Umbilical cord (tissue), 1 donor: ENCODE measurements at regions not wholly inside any gene's neighbourhood (a gene's known extent, or its start where the extent isn't known, plus 50 kb on each side); places are given as distances from the start of the nearest gene placed in this dataset.
"Not testable (repeated sequence)": the region's sequence is repeated elsewhere in the genome, so short reads cannot be mapped to it uniquely, and the experiment has no call there.

Experiments used
- DNase-seq: peaks from one replicate; pipeline ENCODE4 v3.0.0-alpha.2; 2015; ENCODE audit warnings: low spot score

- DNase-seq = no peak
These were observed 121.3 kb upstream of the BMPER start for GRCh38 chr7:33784000-33784399.

DNA sequence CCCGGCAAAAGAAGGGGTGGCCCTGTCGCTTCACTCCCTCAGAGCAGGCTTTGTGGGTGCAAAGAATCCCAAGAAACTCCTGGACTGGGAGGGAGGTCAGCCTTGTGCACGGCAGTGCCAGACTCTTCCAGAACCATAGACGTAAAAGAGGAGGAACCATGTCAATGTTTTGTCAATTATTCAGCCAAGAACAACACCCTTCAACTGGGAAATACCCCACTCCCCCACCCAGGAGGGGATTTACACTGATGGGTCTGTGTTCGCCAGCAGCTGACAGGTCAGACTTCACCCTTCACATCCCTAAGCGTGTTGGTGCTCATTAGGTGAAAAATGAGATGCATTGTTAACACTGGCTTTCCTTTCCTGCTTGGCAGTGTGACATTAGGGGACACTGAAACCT lies 116.8 kb upstream of the BMPER start:
- DNase-seq = no peak

DNA sequence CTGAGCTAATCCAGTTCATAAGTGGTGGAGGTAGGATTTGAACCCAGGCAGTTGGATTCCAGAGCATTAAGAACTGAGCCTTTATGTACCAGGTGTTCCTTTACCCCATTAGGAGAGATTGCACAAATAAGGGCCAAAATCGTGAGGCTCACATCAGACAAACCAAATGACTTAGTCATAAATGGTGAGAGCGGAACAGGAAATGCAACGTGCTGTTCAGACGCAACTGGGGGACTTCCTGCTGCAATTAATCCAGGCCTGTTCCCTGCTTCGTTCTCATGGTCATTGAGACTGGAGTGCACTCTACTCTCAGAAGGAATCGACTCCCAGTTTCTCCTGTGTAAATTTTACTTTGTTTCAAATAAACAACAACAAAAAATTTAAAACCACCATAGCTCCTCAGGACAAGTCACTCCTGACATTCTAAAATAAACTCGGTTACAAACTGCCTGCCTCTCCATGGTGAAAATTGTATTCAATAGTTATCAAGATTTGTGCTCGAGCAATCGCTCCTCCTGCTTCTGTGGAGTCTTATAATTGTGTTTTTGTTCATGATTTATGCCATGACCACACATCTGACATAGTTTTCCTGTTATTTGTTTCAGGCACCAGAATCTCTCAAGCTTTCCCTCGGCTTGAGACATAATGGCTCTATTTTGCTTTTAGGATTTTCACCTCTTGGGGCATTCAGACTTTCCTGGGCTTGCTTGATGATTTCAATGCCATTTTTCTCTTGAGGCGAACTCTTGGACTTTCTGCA lies 115.3 kb upstream of the BMPER start:
- no peak for DNase-seq

DNA sequence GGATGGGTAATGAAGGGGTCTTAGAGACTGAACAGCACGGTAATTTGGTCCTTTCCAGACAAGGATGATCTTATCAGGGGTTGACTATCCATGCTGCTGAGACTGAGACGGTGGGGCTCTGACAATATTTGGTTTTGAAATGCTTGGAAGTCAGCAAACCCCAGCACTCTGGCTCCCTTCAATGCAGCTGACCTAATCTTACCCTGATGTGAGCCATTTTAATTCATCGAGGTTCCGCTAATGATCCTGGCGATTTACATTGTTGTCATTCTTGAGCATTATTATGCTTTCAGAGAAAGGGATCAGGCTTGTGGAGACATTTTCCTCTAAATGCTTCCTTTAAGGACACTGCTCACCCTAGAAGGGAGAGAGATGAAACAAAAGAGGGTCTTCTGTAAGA lies 114.6 kb upstream of the BMPER start:
- no peak for DNase-seq

GRCh38 chr7:33792041-33792440 lies 113.3 kb upstream of the BMPER start:
- no peak for DNase-seq

GRCh38 chr7:33792547-33793105 lies 112.7 kb upstream of the BMPER start:
- DNase-seq = no peak

GRCh38 chr7:33793616-33794015 lies 111.7 kb upstream of the BMPER start:
- DNase-seq = no peak

- no peak for DNase-seq
These were observed 110.9 kb upstream of the BMPER start for GRCh38 chr7:33794419-33794818.

- no peak for DNase-seq
These were observed 110.4 kb upstream of the BMPER start for GRCh38 chr7:33794959-33795358.

- no peak for DNase-seq
These were observed 108.8 kb upstream of the BMPER start for GRCh38 chr7:33796538-33796937.

DNA sequence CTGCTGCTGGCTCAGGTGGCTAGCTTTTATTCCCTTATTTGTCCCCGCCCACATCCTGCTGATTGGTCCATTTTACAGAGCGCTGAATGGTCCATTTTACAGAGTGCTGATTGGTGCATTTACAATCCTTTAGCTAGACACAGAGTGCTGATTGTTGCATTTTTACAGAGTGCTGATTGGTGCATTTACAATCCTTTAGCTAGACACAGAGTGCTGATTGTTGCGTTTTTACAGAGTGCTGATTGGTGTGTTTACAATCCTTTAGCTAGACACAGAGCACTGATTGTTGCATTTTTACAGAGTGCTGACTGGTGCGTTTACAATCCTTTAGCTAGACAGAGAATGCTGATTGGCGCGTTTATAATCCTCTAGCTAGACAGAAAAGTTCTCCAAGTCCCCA lies 107.8 kb upstream of the BMPER start:
- not testable (repeated sequence) for DNase-seq

DNA sequence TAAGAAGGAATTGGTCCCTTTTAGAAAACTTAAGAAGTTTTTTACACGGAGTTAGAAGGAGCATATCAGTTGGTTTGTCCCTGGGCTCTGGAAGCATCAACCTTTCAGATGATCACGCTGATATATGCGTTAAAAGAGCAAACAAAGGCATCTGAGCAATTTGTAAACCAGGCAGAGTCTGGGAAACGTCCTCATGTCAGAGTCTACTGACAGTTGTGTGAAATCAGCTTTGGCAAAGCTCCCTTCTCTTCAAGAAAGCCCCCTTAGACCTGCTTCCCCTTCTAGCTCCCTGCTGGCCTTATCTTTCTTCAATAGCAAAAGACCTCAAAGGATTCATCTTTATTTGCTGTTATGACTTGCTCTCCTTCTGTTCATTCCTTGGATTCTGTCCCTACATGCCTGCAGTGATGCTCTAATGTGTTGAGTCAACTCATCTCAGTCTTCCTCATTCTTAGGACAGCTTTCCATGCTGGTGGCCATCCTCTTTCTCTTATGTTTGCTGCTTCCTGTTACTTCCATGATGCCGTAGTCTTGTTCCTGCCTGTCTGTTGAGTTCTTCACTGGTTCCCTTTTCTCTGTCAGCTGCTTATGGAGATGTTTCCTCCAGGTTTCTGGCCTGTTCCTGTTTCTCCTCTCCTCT lies 106.5 kb upstream of the BMPER start:
- DNase-seq = peak; percentile 73

DNA sequence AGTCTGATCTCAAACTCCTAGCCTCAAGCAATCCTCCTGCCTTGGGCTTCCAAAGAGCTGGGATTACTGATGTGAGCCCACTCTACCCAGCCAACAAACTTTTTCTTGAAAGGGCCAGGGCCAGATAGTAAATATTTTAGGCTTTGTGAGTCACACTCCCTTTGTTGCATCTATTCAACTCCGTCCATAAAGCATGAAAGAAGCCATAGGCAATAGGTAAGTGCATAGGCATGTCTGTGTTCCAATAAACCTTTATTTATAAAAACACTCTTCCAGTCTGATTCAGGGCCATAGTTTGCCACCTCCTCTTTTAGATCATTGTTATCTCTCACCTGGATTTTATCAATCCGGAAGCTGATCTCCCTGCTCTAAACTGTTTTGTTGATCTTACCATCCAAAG lies 105.6 kb upstream of the BMPER start:
- DNase-seq = no peak

DNA sequence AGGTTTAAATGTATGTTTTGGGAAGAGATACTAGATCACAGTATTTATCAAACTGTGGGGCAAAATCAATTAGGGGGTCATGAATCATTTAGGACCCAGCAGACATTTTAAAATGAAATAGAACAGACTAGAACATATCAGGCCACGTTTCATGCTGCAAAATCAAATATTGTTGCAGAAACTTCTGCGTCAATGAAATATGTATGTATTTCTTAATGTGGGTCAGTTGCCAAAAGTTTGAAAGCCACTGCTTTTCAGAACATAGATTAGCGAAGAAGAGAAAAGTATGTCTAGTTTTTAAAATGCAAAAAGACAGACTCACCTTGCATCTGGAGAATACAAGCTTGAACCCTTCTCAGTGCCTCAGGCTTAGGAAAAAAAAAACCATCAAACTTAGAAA lies 102.7 kb upstream of the BMPER start:
- peak; percentile 69 for DNase-seq

- DNase-seq = no peak
These were observed 101.1 kb upstream of the BMPER start for GRCh38 chr7:33804140-33804660.

- peak; percentile 95 for DNase-seq
These were observed 99.6 kb upstream of the BMPER start for GRCh38 chr7:33805630-33806233.

- peak; percentile 94 for DNase-seq
These were observed 98.8 kb upstream of the BMPER start for GRCh38 chr7:33806298-33807154.

DNA sequence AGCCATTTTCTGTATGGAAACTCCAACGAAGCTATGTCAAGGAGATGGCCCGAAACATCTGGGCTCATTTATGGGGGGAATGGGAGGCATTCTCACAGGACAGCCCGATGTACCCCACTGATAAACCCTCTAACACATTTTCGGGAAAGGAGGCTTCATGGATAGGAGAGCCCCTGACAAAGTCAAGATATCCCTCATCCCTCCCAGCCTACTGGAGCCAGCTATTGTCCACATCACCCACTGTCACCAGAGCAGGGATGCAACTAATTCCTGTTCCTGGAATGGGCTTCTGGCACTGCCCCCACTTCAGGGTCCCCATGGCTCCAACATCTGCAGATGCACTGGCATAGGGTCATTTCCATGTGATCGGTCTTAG lies 98.2 kb upstream of the BMPER start:
- DNase-seq = no peak

DNA sequence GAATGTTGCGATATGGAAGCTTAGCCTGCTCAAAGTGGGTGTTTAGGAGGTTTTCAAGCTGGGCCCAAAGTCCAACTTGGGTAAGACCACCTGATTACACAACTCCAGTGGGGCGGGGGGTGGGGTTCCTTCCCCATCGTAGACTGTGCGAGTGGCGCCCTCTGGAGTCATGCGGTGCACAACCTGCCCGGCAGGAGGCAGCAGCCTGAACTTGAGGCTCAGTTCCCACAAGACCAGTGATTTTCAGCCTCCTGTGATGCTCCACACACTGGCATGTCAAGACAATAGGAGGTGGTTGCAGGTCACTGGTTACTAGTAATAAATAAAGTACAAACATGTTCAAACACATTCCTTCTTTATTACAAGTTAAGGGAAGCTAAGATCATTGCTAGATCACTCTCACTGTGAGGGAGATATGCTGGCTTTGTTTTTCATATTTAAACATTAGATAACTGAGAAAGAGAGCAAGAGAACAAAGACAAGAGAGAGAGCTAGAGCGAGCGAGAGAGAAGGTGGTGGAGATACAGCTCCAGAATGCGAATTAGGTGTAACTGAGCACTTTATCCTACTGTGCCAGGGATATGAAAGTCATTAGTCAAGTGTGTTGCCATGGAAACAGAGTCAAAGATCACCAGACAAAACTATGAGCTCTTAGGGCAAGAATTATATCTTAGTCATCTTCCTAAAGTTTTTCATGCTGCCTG lies 97.4 kb upstream of the BMPER start:
- DNase-seq = peak; percentile 47

GRCh38 chr7:33809228-33809627 lies 96.1 kb upstream of the BMPER start:
- DNase-seq = peak; percentile 27

DNA sequence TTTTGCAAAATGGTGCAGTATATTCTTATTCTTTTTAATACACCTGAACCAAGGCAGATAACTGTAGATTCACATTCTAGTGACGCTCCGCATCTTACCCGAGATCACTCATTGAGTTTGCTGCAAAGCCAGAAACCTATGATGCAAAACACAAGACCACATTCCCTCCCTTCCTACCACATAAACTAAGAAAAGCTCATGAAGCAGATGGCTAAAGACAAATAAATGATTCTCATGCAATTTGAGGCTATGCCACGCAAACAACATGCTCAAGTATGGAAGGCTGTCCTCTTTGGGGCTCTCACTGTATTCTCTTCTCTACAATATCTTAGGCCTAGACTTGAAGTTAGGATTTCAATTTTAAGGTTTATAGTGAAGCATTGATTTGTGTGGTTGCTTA lies 95.0 kb upstream of the BMPER start:
- DNase-seq = no peak
